ENCODE measurements at regions not wholly inside any gene's neighbourhood (a gene's known extent, or its start where the extent isn't known, plus 50 kb on each side); places are given as distances from the start of the nearest gene placed in this dataset.

- TF ChIP-seq POLR2A (IDR thresholded peaks at IDR 0.05) = no peak
- TF ChIP-seq CTCF (IDR thresholded peaks at IDR 0.05) = no peak
Measured at GRCh38 chr13:74769333-74769732, 635.1 kb upstream of the KLF12 start.

Measured in gastroesophageal sphincter (tissue), 3 donors.